ENCODE measurements at regions not wholly inside any gene's neighbourhood (a gene's known extent, or its start where the extent isn't known, plus 50 kb on each side); places are given as distances from the start of the nearest gene placed in this dataset.
"Not testable (repeated sequence)": the region's sequence is repeated elsewhere in the genome, so short reads cannot be mapped to it uniquely, and the experiment has no call there.

GRCh38 chr6:78231002-78231401, 578.2 kb downstream of the MEI4 start:
- Histone ChIP-seq H3K4me3 (no peak overlapping the region), H3K9me3 (no peaks in the 10 kb centered on the region), H3K27ac (no peak overlapping the region), H3K27me3 (no peaks in the 10 kb centered on the region), H3K36me3 (no peaks in the 10 kb centered on the region), H3K4me1 (no peaks in the 10 kb centered on the region)
- TF ChIP-seq, protein P1, sequence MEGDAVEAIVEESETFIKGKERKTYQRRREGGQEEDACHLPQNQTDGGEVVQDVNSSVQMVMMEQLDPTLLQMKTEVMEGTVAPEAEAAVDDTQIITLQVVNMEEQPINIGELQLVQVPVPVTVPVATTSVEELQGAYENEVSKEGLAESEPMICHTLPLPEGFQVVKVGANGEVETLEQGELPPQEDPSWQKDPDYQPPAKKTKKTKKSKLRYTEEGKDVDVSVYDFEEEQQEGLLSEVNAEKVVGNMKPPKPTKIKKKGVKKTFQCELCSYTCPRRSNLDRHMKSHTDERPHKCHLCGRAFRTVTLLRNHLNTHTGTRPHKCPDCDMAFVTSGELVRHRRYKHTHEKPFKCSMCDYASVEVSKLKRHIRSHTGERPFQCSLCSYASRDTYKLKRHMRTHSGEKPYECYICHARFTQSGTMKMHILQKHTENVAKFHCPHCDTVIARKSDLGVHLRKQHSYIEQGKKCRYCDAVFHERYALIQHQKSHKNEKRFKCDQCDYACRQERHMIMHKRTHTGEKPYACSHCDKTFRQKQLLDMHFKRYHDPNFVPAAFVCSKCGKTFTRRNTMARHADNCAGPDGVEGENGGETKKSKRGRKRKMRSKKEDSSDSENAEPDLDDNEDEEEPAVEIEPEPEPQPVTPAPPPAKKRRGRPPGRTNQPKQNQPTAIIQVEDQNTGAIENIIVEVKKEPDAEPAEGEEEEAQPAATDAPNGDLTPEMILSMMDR (IDR thresholded peaks at IDR 0.05), result no peak
- DNase-seq (ENCODE audit: low spot score), result no peak

GRCh38 chr6:78243519-78243918, 590.7 kb downstream of the MEI4 start:
- TF ChIP-seq, protein P1 (IDR thresholded peaks at IDR 0.05), result no peak
- Histone ChIP-seq H3K4me1 (no peaks in the 10 kb centered on the region), H3K4me3 (no peak overlapping the region), H3K9me3 (peaks cover 4 to 19% of the 10 kb centered on the region in 2 donors), H3K27ac (no peak overlapping the region), H3K27me3 (no peaks in the 10 kb centered on the region), H3K36me3 (no peaks in the 10 kb centered on the region)
- DNase-seq (ENCODE audit: low spot score), result no peak

DNA sequence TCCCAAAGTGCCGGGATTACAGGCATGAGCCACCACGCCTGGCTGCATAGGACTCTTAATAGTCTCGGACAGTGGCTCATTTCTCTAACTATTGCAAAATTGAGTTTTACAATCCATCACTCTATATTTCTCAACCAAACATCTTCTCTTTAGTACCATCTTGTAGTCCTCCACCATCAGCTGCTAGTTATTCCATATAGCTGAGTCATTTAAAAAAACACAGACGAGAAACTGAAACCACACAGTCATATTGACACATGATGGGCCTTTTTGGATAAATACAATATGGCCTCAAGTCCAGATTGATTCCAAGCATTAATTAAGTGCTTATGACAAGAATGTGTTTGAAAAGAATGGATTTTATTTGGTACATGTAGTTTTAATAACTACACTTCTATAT, 599.1 kb downstream of the MEI4 start:
- DNase-seq (ENCODE audit: low spot score), result no peak
- Histone ChIP-seq H3K27ac (no peak overlapping the region), H3K9me3 (no peaks in the 10 kb centered on the region), H3K4me1 (no peaks in the 10 kb centered on the region), H3K27me3 (no peaks in the 10 kb centered on the region), H3K4me3 (no peak overlapping the region), H3K36me3 (no peaks in the 10 kb centered on the region)
- TF ChIP-seq, protein P1 (IDR thresholded peaks at IDR 0.05), result no peak

GRCh38 chr6:78253618-78254017, 600.8 kb downstream of the MEI4 start:
- TF ChIP-seq, protein P1 (IDR thresholded peaks at IDR 0.05), result no peak
- Histone ChIP-seq H3K4me3 (no peak overlapping the region), H3K27me3 (no peaks in the 10 kb centered on the region), H3K9me3 (no peaks in the 10 kb centered on the region), H3K4me1 (no peaks in the 10 kb centered on the region), H3K27ac (no peak overlapping the region), H3K36me3 (no peaks in the 10 kb centered on the region)
- DNase-seq (ENCODE audit: low spot score), result no peak

GRCh38 chr6:78259935-78260334, 607.1 kb downstream of the MEI4 start:
- no peaks in the 10 kb centered on the region for H3K9me3 ChIP-seq
- H3K4me1 ChIP-seq, result no peaks in the 10 kb centered on the region
- TF ChIP-seq, protein P1 (IDR thresholded peaks at IDR 0.05), result no peak
- H3K27ac ChIP-seq, result no peak overlapping the region
- DNase-seq (ENCODE audit: low spot score), result no peak
- no peaks in the 10 kb centered on the region for H3K27me3 ChIP-seq
- H3K36me3 ChIP-seq, result no peaks in the 10 kb centered on the region
- no peak overlapping the region for H3K4me3 ChIP-seq

DNA sequence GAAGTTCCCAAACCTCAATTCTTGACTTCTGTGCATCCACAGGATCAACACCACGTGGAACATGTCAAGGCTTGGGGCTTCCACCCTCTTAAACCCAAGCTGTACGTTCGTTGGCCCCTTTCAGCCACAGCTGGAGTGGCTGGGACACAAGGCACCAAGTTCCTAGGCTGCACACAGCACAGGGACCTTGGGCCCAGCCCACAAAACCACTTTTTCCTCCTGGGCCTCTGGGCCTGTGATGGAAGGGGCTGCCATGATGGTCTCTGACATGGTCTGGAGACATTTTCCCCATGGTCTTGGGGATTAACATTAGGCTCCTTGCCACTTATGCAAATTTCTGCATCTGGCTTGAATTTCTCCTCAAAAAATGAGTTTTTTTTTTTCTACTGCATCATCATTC, 606.9 kb upstream of the IRAK1BP1 start:
- H3K27me3 ChIP-seq; H3K27ac ChIP-seq; H3K9me3 ChIP-seq; DNase-seq (ENCODE audit: low spot score); H3K4me1 ChIP-seq; H3K36me3 ChIP-seq; H3K4me3 ChIP-seq: not testable (repeated sequence)
